Skin epidermis (tissue), 12 donors: ENCODE measurements at regions not wholly inside any gene's neighbourhood (a gene's known extent, or its start where the extent isn't known, plus 50 kb on each side); places are given as distances from the start of the nearest gene placed in this dataset.
"Not testable (repeated sequence)": the region's sequence is repeated elsewhere in the genome, so short reads cannot be mapped to it uniquely, and the experiment has no call there.

ENCODE experiments used
- H3K27ac ChIP-seq, 21 experiments: fragments of 200-600 bp; sonication (generic) in 11 of 21; one replicate each; pipeline ENCODE4 v1.5.0; 2020; ENCODE audit warnings: mild to moderate bottlenecking in 3 of 21, inconsistent platforms in 2 of 21, moderate library complexity in 2 of 21
- H3K4me3 ChIP-seq, 7 experiments: fragments of 200-600 bp; sonication (generic) in 2 of 7; one replicate each; pipeline ENCODE4 v1.5.0; 2020; ENCODE audit warnings: inconsistent platforms in 2 of 7, mild to moderate bottlenecking in 2 of 7, moderate library complexity in 1 of 7

GRCh38 chr5:10133830-10134229 is 115.9 kb downstream of the ATPSCKMT start:
- H3K27ac ChIP-seq, result no peak overlapping the region
- no peak overlapping the region for H3K4me3 ChIP-seq

GRCh38 chr5:10130881-10131280 is 118.8 kb downstream of the ATPSCKMT start:
- Histone ChIP-seq H3K27ac (no peak overlapping the region), H3K4me3 (no peak overlapping the region)

GRCh38 chr5:10126900-10127299 is 122.8 kb downstream of the ATPSCKMT start:
- H3K4me3 ChIP-seq, result no peak overlapping the region
- H3K27ac ChIP-seq, result no peak overlapping the region

GRCh38 chr5:10125116-10125515 is 124.6 kb downstream of the ATPSCKMT start:
- Histone ChIP-seq H3K27ac (no peak overlapping the region), H3K4me3 (no peak overlapping the region)

GRCh38 chr5:10124287-10124686 is 125.4 kb downstream of the ATPSCKMT start:
- Histone ChIP-seq H3K4me3 (no peak overlapping the region), H3K27ac (no peak overlapping the region)

- Histone ChIP-seq H3K4me3 (no peak overlapping the region), H3K27ac (no peak overlapping the region)
These were observed 126.3 kb downstream of the ATPSCKMT start for GRCh38 chr5:10123254-10123989.

- Histone ChIP-seq H3K4me3 (no peak overlapping the region), H3K27ac (no peak overlapping the region)
These were observed 127.5 kb downstream of the ATPSCKMT start for GRCh38 chr5:10122076-10122726.

- H3K27ac ChIP-seq, result no peak overlapping the region
- H3K4me3 ChIP-seq, result no peak overlapping the region
These were observed 128.8 kb downstream of the ATPSCKMT start for GRCh38 chr5:10120934-10121333.

GRCh38 chr5:10118150-10118549 is 131.5 kb downstream of the ATPSCKMT start:
- H3K27ac ChIP-seq, result no peak overlapping the region

GRCh38 chr5:10116594-10116993 is 133.1 kb downstream of the ATPSCKMT start:
- Histone ChIP-seq H3K27ac (no peak overlapping the region), H3K4me3 (no peak overlapping the region)

More at GRCh38 chr5:10118150-10118549, 131.5 kb downstream of the ATPSCKMT start:
- H3K4me3 ChIP-seq, result no peak overlapping the region

GRCh38 chr5:10115669-10116068 is 134.0 kb downstream of the ATPSCKMT start:
- no peak overlapping the region for H3K4me3 ChIP-seq

GRCh38 chr5:10111571-10111970 is 138.1 kb downstream of the ATPSCKMT start:
- no peak overlapping the region for H3K4me3 ChIP-seq
- H3K27ac ChIP-seq, result no peak overlapping the region

More at GRCh38 chr5:10115669-10116068, 134.0 kb downstream of the ATPSCKMT start:
- no peak overlapping the region for H3K27ac ChIP-seq

- no peak overlapping the region for H3K27ac ChIP-seq
- H3K4me3 ChIP-seq, result no peak overlapping the region
These were observed 139.5 kb downstream of the ATPSCKMT start for GRCh38 chr5:10110228-10110627.

GRCh38 chr5:10109299-10109698 is 140.4 kb downstream of the ATPSCKMT start:
- no peak overlapping the region for H3K4me3 ChIP-seq
- H3K27ac ChIP-seq, result no peak overlapping the region

- no peak overlapping the region for H3K27ac ChIP-seq
- no peak overlapping the region for H3K4me3 ChIP-seq
These were observed 142.9 kb downstream of the ATPSCKMT start for GRCh38 chr5:10106806-10107205.

GRCh38 chr5:10106285-10106684 is 143.4 kb downstream of the ATPSCKMT start:
- Histone ChIP-seq H3K4me3 (no peak overlapping the region), H3K27ac (no peak overlapping the region)

GRCh38 chr5:10102706-10103497 is 146.8 kb downstream of the ATPSCKMT start:
- H3K27ac ChIP-seq, result no peak overlapping the region

GRCh38 chr5:10102235-10102634 is 147.5 kb downstream of the ATPSCKMT start:
- not testable (repeated sequence) for H3K4me3 ChIP-seq, H3K27ac ChIP-seq

More at GRCh38 chr5:10102706-10103497, 146.8 kb downstream of the ATPSCKMT start:
- H3K4me3 ChIP-seq, result no peak overlapping the region

- Histone ChIP-seq H3K4me3 (no peak overlapping the region), H3K27ac (no peak overlapping the region)
These were observed 150.1 kb downstream of the ATPSCKMT start for GRCh38 chr5:10099548-10099947.

GRCh38 chr5:10091701-10092100 is 158.0 kb downstream of the ATPSCKMT start:
- Histone ChIP-seq H3K27ac (no peak overlapping the region), H3K4me3 (no peak overlapping the region)

GRCh38 chr5:10090074-10090473 is 159.6 kb downstream of the ATPSCKMT start:
- Histone ChIP-seq H3K4me3 (no peak overlapping the region), H3K27ac (no peak overlapping the region)
